ENCODE measurements at regions not wholly inside any gene's neighbourhood (a gene's known extent, or its start where the extent isn't known, plus 50 kb on each side); places are given as distances from the start of the nearest gene placed in this dataset.

DNA sequence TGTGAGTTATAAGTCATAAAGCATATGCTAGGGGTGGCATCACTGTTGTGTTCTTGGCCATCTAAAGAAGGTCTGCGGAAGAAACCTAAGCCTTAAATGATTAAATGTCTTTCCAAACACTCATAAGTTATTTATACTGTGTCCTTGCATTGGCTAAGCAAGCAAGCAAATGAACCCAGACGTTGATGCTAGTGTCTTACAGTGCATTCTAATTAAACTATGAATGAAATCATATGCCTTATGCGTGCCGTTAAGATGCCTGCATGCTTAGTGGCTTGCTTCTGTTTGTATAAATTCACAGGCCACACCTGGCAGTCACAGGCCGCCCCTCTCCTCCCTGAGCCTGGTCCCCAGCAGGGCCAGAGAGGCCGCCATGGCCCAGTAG is 49.9 kb downstream of the RIN2 start:
- peak; percentile 17 for DNase-seq

DNA sequence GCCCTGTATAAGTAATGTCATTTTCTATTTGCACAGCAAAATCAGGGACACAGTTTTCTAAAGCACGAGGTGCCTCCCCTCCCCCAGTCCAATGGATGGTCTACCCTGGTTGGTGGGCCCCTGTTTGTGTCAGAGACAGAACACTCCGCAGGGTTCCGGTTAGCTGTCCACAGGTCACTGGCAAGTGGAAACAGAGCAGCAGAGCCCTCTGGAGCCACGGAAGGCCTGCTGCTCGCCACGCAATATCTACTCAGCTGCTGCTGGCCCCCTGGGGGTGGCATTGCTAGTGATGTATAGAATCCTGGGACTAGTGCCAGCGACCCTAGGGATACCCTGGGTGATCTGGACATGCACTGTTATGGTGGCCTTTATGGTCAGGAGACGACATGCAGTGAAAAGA is 50.4 kb downstream of the RIN2 start:
- no peak for DNase-seq

DNA sequence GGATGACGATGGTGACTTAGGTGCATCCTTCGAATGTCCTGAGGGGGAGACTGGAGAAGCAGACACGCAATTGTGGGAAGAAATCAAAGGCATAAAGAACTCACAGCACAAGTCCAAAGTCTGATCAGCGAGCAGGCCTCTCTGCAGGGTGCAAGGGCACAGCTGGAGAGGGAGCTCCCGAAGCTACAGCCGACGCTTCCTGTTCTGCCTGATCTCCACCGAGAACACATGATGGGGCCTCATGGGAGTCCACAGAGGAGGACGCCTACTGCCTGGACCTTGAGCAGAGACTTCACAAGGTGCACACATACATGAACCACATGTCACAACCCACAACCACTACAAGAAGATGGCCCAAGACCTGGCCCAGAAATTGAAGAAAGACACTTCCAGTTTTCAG is 51.4 kb downstream of the RIN2 start:
- DNase-seq: no peak

DNA sequence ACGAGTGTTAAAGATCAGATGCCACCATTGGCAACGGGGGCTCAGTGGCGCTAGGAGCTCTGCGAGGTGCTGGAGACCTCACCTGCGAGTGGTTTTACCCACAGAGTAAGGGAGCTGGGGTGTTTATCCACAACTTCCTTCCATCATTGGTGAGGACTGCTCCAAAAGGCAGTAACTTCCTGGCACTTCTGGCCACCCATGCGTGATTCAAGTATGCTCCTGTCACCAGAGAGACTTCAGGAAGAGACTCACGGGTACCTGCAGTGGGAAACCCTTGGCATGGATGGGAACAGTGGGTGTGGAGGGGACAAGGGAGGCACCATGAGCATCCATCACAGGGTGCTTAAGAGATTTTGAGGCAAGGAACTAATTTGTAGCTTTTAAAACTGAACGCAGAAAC is 53.2 kb downstream of the RIN2 start:
- no peak for DNase-seq

DNA sequence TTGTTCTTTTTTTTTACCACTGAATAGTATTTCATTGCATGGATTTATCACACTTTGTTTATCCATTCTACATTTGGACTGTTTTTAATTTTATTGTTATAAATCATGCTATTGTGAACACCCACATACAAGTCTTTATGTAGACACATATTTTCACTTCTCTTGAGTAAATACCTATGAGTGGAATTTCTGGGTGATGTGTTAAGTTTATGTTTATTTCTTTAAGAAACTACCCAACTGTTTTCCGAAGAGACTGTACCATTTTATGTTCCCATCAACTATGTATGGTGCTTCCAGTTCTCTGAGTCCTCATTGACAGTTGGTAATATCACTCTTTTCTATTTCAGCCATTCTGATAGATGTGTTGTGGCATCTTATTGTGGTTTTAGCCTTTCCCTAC is 54.0 kb downstream of the RIN2 start:
- no peak for DNase-seq

DNA sequence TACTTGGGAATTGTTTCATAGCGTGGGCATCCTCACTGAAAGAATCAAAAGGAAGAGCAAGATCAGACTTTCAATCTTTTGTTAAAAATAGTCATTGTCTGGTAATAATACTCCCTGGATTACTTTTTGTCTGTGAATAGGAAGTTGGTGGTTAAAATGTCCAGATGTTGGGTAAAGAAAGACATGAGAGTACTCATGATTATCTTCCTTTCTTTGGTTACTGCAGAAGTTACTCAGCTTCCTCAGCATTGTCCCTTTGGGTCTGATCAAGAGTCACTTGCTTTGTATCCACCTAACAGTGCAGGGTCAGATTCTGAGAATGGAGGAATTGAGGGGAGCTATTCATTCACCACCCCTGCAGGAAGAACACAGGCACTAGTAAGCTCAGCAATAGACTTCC is 54.6 kb downstream of the RIN2 start:
- no peak for DNase-seq

DNA sequence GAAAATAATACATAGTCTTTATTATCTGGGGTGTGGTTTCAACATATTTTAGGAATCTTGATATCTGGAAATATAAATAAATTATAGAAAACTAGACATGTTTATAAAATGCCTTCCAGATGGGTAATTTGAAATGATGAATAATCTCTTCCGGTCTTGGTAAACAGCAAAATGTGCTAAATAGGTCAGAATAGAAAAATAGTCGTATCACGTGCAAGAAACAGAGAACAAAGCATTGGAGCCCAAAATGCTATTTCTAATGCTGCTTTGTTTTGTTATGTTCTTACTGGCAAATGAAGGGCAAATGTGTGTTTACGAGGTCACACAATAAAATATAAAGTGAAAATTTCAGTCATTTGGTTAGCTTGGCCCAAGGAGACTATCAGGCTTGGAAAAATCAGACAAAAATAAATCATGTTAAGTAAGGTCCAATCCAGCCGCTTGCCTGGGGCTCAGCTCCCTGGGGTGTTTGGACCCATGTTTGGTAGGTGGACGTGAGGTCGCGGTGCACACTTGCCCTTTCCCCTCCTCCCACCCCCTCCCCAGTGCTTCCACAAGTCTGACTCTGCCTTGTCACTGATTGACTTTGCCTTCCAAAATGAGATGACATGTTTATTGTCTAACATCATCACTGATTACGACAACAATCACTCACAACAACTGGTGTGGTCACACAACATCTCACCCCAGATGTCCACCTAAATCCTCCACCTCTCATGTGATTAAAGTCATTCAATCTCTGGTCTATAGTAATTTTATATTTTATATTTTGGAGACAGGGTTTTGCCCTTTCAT is 56.0 kb downstream of the RIN2 start:
- DNase-seq: no peak

DNA sequence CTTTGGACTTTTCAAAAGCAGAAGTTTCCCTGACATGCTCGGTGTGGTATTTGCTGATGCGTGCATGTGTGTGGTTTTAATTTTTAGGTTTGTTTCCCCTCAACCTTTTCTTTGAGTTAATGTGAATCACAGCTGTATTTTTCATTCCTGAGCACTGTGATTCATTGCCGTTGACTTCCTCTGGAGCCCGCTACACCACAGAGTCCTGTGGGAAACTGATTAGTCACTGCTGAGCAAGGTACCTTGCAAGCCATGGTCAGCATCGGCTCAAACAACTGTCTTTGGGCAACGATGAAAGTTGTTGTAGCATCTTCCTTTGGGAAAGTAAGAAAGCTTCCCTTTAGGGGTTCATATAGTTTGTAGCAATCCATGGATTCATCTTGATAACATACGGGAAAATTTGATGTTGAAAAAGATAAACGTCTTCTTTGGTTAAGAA is 57.5 kb downstream of the RIN2 start:
- DNase-seq: no peak

DNA sequence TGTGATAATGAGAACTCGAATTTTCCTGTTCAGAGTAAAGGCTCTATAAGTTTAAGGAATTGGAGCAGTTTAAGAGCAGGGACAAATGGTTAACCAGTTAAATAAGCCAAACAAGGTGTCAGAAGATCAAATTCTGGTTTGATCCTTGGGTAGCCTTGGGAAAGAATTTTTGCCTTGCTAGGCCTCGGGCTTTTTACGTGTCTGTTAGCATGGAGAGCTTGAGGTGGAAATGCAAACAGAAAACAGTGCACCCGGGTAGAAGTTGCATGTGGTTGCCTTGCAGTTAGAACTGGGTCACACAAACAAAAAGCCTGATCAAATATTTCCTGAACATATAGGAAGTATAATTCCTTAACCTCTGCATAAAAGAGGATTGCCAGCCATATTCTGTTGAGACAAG is 58.3 kb downstream of the RIN2 start:
- DNase-seq: no peak

DNA sequence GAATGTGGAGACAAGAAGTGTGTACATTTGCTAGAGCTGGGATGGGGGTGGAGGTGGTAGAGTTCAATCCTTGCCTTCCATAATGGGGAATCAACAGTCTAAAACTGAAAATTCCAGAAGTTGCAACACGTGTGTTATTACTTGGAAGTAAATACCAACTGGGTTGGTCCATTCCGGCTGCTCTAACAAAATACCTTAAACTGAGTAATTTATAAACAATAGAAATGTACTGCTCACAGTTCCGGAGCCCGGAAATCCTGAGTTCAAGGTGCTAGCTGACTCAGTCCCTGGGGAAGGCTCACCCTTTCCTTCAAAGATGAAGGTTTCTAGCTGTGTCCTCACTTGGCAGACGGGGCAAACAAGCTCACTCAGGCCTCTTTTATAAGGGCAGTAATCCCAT is 59.0 kb downstream of the RIN2 start:
- DNase-seq: no peak

DNA sequence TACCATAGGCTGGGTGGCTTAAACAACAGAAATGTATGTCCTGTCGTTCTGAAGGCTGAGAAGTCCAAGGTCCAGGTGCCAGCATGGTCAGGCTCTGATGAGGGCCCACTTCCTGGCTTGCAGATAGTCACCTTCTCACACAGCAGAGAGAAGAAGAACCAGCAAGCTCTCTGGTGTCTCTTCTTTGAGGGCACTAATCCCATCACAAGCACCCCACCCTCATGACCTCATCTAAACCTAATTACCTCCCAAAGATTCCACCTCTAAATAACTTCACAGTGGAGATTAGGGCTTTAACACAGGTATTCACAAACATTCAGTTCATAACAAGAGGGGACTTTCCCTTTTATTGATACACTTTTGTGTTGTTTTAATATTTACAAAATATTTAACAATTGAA is 61.1 kb downstream of the RIN2 start:
- DNase-seq: no peak

DNA sequence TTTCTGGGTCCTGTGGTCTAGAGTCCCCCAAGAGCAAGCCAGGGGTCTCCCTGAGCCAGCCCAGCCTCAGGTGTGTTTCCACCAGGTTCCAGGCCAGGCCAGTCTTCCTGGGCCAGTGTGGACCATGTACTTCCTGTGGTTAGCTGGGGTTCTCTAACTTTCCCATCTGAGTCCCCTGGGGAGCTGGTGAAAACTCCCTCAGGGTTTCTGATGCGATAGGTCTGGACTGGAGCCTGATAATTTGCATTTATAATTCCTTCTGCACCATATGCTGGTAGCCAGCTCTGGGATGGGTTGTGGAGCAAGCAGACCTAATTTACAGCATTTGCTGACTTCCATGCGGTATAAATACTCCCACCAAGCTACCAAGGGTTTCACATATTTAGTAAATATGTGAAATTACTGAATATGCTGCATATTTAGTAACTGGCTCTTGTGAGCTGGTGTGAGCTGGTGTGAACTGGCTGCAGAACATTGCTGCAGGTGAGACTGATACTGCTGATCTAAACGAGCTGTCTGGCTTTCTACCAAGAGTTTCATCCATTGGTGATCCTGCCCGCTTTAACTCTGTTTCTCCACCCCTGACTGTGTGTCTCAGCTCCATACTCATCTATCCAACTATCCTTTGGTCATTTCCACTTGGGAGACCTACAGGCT is 62.6 kb downstream of the RIN2 start:
- peak; percentile 81 for DNase-seq

DNA sequence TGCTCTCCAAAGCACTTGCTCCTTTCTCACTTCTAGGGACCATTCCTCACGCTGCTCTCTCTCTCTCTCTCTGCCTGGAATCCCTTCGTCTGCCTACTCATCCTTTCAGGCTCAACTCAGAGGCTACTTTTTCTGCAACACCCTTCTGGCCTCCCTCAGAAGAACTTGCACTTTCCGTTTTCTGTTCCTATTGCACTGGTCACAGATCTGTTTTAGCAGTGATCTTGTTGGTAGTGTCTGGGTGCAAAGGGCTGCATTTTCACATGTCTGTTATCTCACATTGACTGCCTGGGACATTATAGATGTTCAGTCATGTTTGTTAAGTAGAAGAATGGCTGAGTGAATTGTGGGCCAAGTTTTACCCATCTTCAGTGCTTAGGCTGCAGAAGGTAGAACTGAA is 63.5 kb downstream of the RIN2 start:
- no peak for DNase-seq

DNA sequence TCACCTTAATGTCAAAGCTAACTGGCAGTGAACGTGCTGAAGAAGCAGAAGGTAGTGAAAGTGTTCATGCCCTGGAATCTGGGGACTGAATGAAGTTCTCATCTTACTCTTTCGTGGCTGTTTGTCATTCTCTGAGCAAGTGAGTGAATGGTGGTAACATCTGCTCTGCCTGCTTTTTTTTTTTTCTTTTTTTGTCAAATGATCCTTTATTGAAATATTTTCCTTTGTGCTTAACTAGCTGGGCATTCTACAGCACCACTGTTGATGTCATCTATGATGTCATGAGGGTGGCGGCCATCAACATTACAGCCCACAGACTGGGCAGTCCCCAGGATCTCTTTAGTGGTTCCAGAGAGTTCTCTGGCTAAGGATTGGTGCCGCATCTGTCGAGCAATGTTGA is 65.2 kb downstream of the RIN2 start:
- DNase-seq: peak; percentile 81

DNA sequence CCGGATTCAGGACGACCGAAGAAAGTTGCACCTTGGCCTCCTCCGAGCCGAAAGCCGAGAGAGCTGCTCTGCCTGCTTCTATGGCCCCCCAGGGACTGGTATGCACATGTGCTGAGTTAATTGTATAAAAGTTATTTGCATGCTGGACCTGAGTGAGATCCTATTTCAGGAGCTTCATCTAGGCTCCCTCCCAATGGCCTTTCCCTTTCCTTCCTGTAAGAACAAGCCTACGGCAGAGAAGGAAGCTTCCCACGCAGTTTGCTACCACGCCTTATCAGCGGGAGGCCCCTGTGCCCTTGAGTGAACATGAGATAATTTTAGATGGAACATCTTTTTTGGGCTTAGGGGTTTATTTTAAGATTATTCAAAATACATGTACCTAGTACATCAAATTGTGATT is 65.9 kb downstream of the RIN2 start:
- DNase-seq: peak; percentile 77

DNA sequence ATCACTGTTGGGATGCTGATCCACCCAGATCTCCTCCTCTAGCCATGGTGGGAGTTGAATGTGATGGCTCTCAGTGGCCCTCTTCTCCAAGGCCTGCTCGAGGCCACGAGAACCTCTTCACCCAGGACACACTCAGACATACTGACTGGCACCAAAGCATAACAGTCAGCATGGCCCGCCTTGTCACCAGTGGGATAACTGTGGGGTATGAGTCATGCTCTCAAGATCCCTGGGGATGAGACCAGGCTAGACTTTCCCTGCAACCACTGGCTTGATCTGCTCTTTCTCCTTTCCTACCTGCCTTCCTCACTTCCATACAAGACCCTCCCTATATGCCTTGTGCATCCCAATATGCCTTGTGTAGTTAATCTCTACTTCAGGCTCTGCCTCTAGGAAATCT is 66.8 kb downstream of the RIN2 start:
- DNase-seq: no peak

DNA sequence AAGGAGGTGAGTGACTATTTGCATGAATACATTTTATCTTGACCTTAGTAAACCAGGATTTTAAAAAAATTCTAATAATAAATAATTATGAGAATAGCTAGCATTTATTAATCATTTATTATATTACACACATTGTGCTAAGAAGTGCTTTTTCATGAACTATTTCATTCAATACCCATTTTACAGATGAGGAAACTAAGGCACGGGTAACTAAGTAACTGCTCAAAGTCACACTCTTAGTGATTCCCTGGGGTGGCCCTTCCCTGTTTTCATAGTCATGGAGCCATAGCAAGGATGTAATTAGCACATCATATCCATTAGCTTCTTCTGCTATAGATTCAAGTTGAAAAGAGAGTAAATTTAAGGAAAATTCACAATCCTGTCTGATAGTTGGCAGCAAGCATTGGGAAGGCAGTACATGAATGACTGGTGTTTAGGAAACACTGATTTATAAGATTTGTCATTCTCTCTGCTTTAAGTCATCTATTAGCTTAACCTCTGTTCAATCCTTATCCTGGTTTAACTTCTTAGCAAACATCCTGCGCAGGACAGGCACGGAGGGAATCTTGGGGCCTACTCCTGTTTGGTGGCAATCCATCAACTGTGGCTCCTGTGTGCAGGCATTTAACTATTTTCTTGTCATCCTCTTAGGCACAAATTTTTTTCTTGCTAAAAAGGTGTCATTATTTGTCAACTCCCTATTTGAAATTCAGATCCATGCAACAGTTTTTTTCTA is 68.3 kb downstream of the RIN2 start:
- no peak for DNase-seq

DNA sequence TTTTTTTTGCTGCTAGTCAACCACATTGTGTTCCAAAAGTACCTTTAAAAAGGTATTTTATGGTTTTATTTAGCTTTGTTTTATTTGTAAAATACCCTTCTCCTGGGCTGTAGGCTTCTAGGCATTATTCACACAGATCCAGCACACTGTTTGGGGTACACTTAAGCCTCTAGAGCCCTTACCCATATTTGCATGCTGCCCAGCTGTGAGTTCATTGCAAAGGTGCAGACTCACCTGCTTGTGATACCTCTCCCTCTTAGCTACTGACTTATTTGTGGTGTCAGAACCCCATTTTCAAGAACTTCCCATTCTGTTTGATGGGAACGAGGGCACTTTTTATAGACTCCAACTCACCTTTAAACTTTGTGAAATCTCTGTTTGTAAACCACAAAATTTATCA is 69.8 kb downstream of the RIN2 start:
- DNase-seq: no peak

DNA sequence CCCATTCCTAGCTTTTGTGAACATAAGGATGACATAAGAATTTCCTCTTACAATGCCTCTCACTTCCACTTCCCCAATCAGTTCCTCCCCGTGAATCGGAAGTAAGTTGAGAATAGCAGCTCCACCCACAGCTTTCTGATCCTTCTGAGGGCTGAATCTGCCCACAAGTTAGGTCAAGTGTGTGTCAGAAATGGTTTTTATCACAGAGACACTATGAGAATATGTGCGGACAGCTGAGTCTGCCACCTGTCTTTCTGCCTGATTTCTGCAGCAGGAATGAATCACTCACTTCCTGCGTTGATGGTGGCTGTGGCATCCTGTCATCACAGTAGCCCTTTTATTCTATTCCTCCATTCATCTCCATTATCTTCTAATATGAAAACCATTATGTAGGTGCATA is 70.2 kb downstream of the RIN2 start:
- DNase-seq: no peak

DNA sequence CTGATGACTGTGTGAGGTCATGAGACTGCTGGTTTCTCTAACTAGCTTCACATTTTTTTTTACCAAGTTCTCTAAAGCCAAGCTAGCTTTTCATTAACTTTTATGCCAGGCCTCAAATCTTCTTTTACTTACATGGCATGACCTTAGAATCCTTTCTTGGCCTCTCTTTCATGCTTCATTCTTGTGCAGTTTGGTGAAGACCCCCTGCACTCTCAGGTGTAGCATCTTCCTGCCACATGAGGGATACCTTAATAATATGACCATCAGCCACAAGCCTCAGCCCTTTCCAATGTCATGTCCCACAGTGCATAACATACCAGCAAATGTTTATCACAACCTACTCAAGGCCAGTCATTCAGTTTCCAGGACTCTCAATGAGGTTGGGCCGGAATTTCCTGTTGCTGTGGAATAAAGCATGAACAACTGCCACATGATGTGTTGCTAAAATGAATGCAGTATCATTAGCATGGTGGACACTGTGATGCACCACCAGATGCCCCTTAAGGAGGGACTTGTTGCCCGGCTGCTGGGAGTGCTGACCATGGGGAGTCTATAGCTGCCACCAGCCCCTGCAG is 72.2 kb downstream of the RIN2 start:
- DNase-seq: no peak

DNA sequence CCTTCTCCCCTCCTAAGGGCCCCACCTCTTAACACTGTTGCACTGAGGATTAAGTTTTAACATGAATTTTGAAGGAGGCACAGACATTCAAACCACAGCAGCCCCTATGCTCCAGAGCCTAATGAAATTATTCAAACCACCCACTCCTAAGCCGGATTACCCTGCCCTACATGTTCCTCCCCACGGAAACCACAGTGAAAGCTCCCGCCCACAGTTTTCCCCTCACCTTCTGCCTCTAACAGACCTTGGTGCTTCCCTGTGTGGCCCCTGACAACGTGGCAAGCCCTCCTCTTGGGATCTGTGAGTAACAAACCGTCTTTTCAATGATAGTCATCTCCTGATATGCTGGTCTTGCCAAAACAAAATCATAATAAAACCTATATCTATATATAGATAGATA is 74.8 kb downstream of the RIN2 start:
- DNase-seq: no peak

DNA sequence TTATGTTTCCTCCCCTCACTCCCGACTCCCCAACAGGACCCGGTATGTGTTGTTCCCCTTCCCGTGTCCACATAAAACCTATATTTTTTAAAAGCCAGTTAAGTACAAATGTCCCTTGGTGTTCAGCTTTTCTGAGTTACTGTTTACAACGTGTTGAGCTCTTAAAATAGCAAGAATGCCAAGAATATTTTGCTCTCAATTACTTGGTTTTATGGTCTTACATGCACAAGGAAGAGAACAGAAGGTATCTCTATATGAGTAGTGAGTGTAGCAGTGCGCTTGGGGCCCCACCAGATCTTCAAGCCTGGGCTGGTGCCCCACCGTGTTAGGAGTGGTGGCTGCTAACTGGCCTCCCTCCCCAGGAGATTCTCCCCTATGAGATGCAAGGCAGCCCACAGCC is 75.3 kb downstream of the RIN2 start:
- no peak for DNase-seq

DNA sequence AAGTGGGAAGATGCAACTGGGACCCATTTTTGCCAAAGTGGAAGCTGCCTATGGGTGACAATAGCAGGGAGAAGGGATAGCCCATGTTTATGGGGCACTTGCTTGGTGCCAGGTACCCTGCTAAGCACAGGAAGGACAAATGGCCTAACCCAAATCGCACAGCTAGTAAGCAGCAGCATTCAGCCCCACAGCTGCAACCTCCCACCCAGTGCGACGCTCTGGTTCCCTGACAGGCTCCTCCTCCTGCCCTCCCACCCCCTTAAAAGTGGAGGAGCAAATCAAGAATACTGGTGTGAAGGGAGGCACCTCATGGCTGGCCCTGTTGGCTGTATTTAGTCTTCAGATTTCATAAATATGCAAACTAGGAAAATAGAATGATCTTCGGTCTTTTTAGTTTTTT is 76.2 kb downstream of the RIN2 start:
- DNase-seq: no peak

DNA sequence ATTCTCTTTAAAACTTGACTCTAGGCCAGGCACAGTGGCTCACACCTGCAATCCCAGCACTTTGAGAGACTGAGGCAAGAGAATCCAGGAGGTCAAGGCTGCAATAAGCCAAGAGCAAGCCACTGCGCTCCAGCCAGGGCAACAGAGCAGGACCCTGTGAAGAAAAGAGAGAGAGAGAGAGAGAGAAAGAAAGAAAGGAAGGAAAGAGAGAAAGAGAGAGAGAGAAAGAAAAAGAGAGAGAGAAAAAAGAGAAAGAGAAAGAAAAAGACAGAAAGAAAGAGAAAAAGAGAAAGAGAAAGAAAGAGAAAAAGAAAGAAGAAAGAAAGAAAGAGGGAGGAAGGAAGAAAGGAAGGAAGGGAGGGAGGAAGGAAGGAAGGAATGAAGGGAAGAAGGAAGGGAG is 76.7 kb downstream of the RIN2 start:
- DNase-seq: no peak

Data from NCI-H2171 treated with DMSO at 0.1 percent for 48 hours (cell line).